ENCODE measurements at regions not wholly inside any gene's neighbourhood (a gene's known extent, or its start where the extent isn't known, plus 50 kb on each side); places are given as distances from the start of the nearest gene placed in this dataset.

DNA sequence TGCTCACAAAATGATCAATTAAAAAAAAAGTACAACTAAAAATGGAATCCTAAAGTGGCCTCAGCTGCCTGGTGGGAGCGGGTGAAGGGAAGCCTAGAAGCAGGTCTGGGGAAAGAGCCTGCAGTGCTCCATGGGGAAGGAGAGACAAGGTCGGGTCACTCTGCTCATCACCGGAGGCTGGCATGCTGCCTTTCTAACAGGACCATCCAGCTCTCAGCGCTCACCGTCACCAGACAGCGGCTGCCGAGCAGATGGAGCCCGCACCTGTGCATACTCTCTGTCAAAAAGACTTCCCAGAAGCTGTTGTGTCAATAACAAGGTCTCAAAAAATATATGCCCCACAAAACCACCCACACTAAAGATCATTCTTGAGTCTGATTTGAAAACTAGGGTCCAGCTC lies 112.8 kb downstream of the BAMBI start:
- Histone ChIP-seq H3K4me1 (peaks cover 23 to 54% (median 39%) of the 10 kb centered on the region in 10 experiments), H3K27ac (no peak overlapping the region), H3K9ac (no peak overlapping the region), H3K4me3 (no peak overlapping the region), H4K20me1 (peaks cover 0 to 7% (median 0%) of the 10 kb centered on the region in 11 experiments; a peak in 1 of 22 replicates), H3K36me3 (no peaks in the 10 kb centered on the region), H3K27me3 (peaks cover 0 to 65% (median 0%) of the 10 kb centered on the region in 11 experiments; a peak in 8 of 22 replicates), H3K9me3 (replicated peaks in 1 of 11) (no peaks in the 10 kb centered on the region), H3K4me2 (peak overlapping the region in 5 of 11 experiments; percentile 14 to 81 (median 70); a peak in 7 of 22 replicates)
- no peak for TF ChIP-seq Cebpa-rat (IDR thresholded peaks at IDR 0.05)

DNA sequence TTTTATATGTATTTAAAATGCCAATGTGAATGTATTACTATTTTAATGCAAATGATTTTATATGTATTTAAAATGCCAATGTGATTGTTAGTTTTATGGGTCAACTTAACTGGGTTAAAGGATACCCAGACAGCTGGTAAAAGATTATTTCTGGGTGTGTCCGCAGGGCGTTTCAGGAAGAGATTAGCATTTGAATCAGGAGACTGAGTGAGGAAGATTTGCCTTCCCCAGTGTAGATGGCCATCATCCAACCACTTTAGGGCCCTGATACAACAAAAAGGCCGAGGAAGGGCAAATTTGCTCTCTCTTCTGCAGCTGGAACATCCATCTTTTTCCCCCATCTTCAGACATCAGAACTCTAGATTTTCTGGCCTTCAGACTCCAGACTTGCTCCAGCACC lies 116.2 kb downstream of the BAMBI start:
- no peak overlapping the region for H3K4me3 ChIP-seq
- peaks cover 0 to 36% (median 0%) of the 10 kb centered on the region in 11 experiments; a peak in 8 of 22 replicates for H3K27me3 ChIP-seq
- H3K27ac ChIP-seq: no peak overlapping the region
- peaks cover 19 to 52% (median 34%) of the 10 kb centered on the region in 10 experiments for H3K4me1 ChIP-seq
- peaks cover 0 to 8% (median 0%) of the 10 kb centered on the region in 11 experiments; a peak in 6 of 22 replicates for H3K9me3 ChIP-seq (replicated peaks in 1 of 11)
- H3K9ac ChIP-seq: no peak overlapping the region
- H4K20me1 ChIP-seq: peaks cover 0 to 7% (median 0%) of the 10 kb centered on the region in 11 experiments; a peak in 1 of 22 replicates
- no peak for TF ChIP-seq Cebpa-rat (IDR thresholded peaks at IDR 0.05)
- H3K36me3 ChIP-seq: no peaks in the 10 kb centered on the region
- H3K4me2 ChIP-seq: no peak overlapping the region

DNA sequence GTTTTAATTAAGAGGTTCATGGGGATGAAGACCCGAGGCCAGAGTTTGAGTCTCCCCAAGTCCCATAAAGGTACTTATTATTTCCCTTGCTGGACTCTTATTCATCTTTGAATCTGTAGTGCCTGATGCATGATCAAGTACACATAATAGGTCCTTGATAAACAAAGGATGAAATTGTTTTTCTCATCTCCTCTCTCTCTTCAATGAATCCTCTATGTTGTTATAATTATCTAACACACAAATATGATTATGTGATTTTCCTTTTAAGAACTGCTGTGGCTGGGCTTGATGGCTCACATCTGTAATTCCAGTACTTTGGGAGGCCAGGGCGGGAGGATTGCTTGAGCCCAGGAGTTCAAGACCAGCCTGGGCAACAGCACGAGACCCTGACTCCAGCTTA lies 117.7 kb downstream of the BAMBI start:
- Histone ChIP-seq H3K4me2 (no peak overlapping the region), H3K9ac (no peak overlapping the region), H4K20me1 (peaks cover 0 to 7% (median 0%) of the 10 kb centered on the region in 11 experiments; a peak in 1 of 22 replicates), H3K36me3 (no peaks in the 10 kb centered on the region), H3K27ac (no peak overlapping the region), H3K4me3 (no peak overlapping the region), H3K27me3 (peaks cover 0 to 38% (median 0%) of the 10 kb centered on the region in 11 experiments; a peak in 8 of 22 replicates), H3K9me3 (replicated peaks in 1 of 11) (peaks cover 0 to 8% (median 0%) of the 10 kb centered on the region in 11 experiments; a peak in 6 of 22 replicates), H3K4me1 (peaks cover 9 to 44% (median 30%) of the 10 kb centered on the region in 10 experiments)
- no peak for TF ChIP-seq Cebpa-rat (IDR thresholded peaks at IDR 0.05)

- no peaks in the 10 kb centered on the region for H4K20me1 ChIP-seq
- H3K9ac ChIP-seq: no peak overlapping the region
- H3K9me3 ChIP-seq (replicated peaks in 1 of 11): peaks cover 0 to 11% (median 0%) of the 10 kb centered on the region in 11 experiments; a peak in 6 of 22 replicates
- no peak overlapping the region for H3K4me3 ChIP-seq
- H3K27ac ChIP-seq: no peak overlapping the region
- no peak overlapping the region for H3K4me2 ChIP-seq
- H3K27me3 ChIP-seq: peaks cover 0 to 28% (median 0%) of the 10 kb centered on the region in 11 experiments; a peak in 8 of 22 replicates
- H3K4me1 ChIP-seq: peaks cover 6 to 34% (median 19%) of the 10 kb centered on the region in 10 experiments
- no peaks in the 10 kb centered on the region for H3K36me3 ChIP-seq
- TF ChIP-seq Cebpa-rat (IDR thresholded peaks at IDR 0.05): no peak
These were observed 119.5 kb downstream of the BAMBI start for GRCh38 chr10:28796606-28797512.

- no peak overlapping the region for H3K9ac ChIP-seq
- H4K20me1 ChIP-seq: no peaks in the 10 kb centered on the region
- no peaks in the 10 kb centered on the region for H3K36me3 ChIP-seq
- H3K4me1 ChIP-seq: peaks cover 0 to 29% (median 10%) of the 10 kb centered on the region in 10 experiments; a peak in 12 of 20 replicates
- peaks cover 0 to 17% (median 0%) of the 10 kb centered on the region in 11 experiments; a peak in 4 of 22 replicates for H3K27me3 ChIP-seq
- H3K4me2 ChIP-seq: no peak overlapping the region
- no peak overlapping the region for H3K4me3 ChIP-seq
- H3K9me3 ChIP-seq (replicated peaks in 1 of 11): peaks cover 0 to 21% (median 5%) of the 10 kb centered on the region in 11 experiments; a peak in 9 of 22 replicates
- H3K27ac ChIP-seq: no peak overlapping the region
- TF ChIP-seq Cebpa-rat (IDR thresholded peaks at IDR 0.05): no peak
These were observed 120.6 kb downstream of the BAMBI start for GRCh38 chr10:28797904-28798371.

DNA sequence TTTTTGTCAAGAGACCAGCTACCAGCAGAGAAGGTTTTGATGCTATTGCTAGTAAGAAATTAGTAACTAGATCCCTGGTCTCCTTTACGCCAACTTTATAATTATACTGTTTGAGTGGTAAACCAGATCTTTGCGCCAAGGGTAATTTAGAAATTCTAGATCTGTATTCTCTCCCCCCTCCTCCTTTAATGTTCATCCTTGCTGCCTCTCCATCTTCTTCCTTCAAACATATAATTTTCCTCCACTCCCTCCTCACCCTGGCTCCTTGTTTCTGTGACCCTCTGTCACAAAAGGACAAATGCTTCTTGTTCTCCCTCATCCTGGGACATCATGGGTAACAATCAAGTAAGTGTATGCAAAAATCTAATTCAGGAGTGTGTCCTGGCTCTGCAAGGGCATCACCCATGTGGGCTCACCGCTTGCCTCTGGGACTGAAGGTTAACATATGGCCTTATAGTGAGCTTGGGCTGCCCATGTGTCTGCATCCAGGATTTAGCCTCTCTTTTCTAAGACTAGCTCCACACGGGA lies 121.2 kb downstream of the BAMBI start:
- no peak for TF ChIP-seq Cebpa-rat (IDR thresholded peaks at IDR 0.05)
- Histone ChIP-seq H4K20me1 (no peaks in the 10 kb centered on the region), H3K9ac (no peak overlapping the region), H3K36me3 (no peaks in the 10 kb centered on the region), H3K4me1 (peaks cover 0 to 35% (median 11%) of the 10 kb centered on the region in 10 experiments; a peak in 12 of 20 replicates), H3K4me2 (no peak overlapping the region), H3K27ac (no peak overlapping the region), H3K4me3 (no peak overlapping the region), H3K9me3 (replicated peaks in 1 of 11) (peaks cover 0 to 26% (median 7%) of the 10 kb centered on the region in 11 experiments; a peak in 9 of 22 replicates), H3K27me3 (peaks cover 0 to 17% (median 0%) of the 10 kb centered on the region in 11 experiments; a peak in 3 of 22 replicates)

DNA sequence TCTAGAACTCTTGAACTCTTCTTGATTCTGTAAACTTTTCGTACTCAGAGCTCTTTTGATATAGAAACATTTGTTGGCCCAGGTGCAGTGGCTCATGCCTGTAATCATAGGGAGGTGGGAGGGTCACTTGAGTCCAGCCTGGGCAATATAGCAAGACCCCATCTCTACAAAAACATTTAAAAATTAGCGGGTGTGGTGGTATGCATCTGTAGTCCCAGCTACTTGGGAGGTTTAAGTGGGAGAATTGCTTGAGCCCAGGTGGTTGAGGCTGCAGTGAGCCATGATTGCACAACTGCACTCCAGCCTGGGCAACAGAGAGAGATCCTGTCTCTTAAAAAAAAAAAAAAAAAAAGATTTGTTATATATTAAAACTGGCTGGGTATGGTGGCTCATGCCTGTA lies 121.6 kb downstream of the BAMBI start:
- Histone ChIP-seq H3K36me3 (no peaks in the 10 kb centered on the region), H3K9me3 (replicated peaks in 1 of 11) (peaks cover 0 to 28% (median 7%) of the 10 kb centered on the region in 11 experiments; a peak in 9 of 22 replicates), H4K20me1 (no peaks in the 10 kb centered on the region), H3K27me3 (peaks cover 0 to 17% (median 0%) of the 10 kb centered on the region in 11 experiments; a peak in 3 of 22 replicates), H3K9ac (no peak overlapping the region), H3K4me1 (peaks cover 0 to 39% (median 13%) of the 10 kb centered on the region in 10 experiments; a peak in 12 of 20 replicates), H3K27ac (no peak overlapping the region), H3K4me2 (no peak overlapping the region), H3K4me3 (no peak overlapping the region)
- 0 out of 22 replicates have a peak, but pooled peaks of 2 of the 11 experiments have one; percentile 5 to 21 for TF ChIP-seq Cebpa-rat (IDR thresholded peaks at IDR 0.05)

GRCh38 chr10:28800144-28800543 lies 122.8 kb downstream of the BAMBI start:
- Histone ChIP-seq H3K27me3 (peaks cover 0 to 17% (median 0%) of the 10 kb centered on the region in 11 experiments; a peak in 3 of 22 replicates), H3K9me3 (replicated peaks in 1 of 11) (peaks cover 0 to 28% (median 7%) of the 10 kb centered on the region in 11 experiments; a peak in 9 of 22 replicates), H3K4me3 (no peak overlapping the region), H4K20me1 (no peaks in the 10 kb centered on the region), H3K27ac (no peak overlapping the region), H3K36me3 (no peaks in the 10 kb centered on the region), H3K4me2 (peak overlapping the region in 8 of 11 experiments; percentile 3 to 61 (median 28); a peak in 13 of 22 replicates), H3K4me1 (peaks cover 0 to 51% (median 22%) of the 10 kb centered on the region in 10 experiments; a peak in 15 of 20 replicates), H3K9ac (no peak overlapping the region)
- TF ChIP-seq Cebpa-rat (IDR thresholded peaks at IDR 0.05): no peak
